HG03039 (cell line): ENCODE measurements at regions not wholly inside any gene's neighbourhood (a gene's known extent, or its start where the extent isn't known, plus 50 kb on each side); places are given as distances from the start of the nearest gene placed in this dataset.
"Not testable (repeated sequence)": the region's sequence is repeated elsewhere in the genome, so short reads cannot be mapped to it uniquely, and the experiment has no call there.

Experiments
- ATAC-seq: cut with Tn5 transposase; IDR thresholded peaks from one replicate; pipeline ENCODE4 v1.9.1; 2021; ENCODE audit warnings: mild to moderate bottlenecking, moderate library complexity; ENCODE audit not compliant: unreplicated experiment

DNA sequence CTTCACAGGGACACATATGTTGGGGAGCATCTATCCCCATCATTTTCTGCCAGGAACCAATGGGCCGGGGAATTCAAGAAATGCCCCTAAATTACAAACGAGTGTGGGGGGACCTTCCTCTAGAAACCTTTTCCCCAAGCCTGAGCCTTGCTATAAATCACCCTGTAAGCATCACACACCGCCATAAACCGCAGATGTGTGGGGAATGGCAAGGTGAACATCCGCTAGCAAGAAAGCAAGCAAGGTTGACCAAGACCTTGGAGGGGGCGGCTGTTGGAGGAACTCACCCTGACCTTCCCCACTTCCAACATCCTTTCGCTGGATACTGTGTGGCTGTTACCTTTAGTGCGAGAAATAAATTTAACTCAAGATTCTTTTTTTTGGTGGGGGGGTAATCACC, 693.3 kb upstream of the TBX3 start:
- no peak for ATAC-seq

DNA sequence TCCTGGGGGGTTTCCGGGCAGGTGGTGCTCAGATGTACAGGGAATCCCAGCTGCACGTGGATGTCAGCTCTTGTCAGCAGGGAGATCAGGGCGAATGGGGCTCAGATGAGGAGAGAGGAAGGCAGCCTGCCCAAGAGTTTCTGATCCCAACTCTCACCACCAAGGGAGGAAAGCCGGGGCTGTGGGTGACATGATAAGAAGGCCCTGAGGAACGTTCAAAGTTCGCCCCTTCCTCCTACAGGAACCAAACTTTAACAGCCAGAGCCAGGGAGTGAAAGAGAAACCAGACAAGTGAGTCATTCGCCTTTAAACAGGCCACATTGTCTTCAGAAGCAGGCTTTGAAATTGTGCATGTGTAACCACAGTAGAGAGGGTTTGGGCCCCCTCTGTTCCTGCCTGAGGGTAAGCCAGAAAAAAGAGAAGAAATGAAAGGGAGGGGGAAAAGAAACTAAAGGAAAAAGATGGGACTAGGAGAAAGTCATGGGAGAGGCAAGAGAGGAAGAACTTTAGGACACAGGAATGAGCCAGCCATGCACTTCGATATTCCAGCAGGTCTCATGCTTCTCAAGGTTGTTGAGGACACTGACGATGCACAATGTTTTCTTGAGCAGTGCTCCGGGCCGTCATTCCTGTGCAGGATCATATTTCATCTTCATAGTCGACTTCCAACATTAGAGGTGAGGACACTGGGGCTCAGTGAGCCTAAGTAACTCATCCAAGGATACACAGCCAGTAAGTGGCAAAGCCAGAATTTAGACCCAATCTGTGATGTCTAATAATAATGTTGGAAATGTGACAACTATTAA, 691.4 kb upstream of the TBX3 start:
- peak; percentile 93 for ATAC-seq

DNA sequence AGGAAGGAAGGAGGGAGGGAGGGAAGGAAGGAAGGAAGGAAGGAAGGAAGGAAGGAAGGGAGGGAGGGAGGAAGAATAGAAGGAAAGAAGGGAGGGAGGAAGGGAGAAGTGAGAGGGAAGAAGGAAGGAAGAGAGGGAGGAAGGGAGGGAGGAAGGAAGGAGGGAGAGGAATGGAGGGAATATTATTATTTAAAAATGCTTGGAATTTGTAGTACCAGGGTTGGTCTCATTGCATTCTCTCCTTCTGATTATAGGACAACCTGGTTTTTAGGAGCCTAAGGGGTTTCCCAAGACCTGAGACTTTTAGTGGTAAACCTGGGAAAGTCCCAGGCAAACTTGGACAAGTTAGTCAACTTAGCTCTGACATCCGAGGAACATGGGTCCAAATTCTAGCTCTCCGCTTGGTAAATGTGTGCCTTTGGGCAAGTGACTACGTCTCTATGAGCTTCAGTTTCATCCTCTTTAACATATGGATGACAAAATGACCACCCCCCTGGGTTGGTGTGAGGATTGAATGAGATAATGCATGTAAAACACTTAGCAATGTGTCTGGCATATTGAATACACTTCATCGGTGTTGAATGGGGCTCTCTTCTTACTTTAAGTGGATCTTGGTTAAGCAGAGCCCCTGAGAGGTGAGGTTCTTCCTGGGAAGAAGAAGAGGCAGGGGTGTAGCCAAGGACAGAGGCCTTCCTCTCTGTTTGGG, 690.7 kb upstream of the TBX3 start:
- ATAC-seq = no peak

DNA sequence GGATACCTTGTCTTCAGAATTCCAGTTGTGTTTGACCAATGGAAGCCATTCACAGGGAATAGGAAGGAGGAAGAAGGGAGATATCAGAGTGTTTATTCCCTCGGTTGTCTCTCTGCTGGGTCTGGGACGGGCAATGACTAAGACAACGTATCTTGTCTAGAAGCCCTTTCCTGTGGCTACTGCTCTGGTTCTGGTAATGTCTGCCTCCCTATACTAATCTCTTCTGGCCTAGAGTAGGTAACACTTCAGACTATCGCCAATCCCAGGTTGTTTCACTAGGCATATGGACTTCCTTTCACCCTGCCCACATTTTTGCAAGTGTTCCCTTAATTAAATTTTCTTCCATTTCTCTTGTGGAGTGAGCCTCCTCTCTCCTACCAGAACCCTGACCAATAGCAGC, 687.7 kb upstream of the TBX3 start:
- ATAC-seq = no peak

DNA sequence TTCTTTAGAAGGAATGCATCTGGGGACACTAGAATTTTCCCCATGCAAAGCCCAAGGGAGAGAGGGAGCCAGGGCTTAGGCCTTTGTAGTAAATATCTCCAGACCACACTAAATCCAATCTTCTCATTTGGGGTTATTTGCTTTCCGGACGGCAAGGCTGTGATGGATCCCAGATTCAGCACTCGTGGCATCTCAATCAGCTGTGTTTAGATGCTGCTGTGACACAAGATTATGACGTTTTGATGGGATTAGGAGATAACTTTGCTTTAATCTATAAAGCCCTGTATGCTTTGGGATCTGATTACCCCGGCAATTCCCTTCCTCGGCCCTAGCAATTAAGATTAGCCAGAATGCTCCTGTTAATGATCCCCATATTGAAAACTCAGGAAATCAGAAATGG, 686.7 kb upstream of the TBX3 start:
- ATAC-seq = no peak

DNA sequence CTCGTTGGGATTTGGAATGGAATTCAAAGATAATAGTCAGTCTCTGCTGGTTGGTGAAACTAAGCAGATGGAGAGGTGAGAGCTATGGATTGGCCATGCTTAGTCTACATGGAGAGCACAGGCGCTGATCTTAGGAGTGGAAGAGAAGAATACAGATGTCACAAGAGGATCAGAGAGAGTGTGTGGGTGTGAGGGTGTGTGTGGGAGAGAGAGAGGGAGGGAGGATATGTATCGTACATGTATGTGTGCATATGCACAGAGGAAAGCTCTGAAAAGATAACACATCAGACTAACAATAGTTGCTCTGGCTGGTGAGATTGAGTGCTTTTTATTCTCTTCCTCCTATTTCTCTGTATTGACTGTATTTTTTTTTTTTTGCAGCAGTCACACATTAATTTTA, 686.2 kb upstream of the TBX3 start:
- no peak for ATAC-seq

DNA sequence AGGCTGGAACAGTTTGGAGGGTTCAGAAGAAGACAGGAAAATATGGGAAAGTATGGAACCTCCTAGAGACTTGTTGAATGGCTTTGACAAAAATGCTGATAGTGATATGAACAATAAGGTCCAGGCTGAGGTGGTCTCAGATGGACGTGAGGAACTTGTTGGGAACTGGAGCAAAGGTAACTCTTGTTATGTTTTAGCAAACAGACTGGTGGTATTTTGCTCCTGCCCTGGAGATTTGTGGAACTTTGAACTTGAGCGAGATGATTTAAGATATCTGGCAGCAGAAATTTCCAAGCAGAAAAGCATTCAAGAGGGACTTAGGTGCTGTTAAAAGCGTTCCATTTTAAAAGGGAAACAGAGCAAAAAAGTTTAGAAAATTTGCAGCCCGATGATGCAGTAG, 682.3 kb upstream of the TBX3 start:
- not testable (repeated sequence) for ATAC-seq

DNA sequence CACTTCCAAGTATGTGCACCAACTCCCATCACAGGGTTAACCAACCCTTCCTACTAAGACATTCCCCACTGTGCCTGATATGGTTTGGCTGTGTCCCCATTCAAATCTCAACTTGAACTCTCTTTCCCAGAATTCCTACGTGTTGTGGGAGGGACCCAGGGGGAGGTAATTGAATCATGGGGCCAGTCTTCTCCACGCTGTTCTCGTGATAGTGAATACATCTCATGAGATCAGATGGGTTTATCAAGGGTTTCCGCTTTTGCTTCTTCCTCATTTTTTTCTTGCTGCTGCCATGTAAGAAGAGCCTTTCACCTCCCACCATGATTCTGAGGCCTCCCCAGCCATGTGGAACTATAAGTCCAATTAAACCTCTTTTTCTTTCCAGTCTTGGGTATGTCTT, 681.8 kb upstream of the TBX3 start:
- not testable (repeated sequence) for ATAC-seq

DNA sequence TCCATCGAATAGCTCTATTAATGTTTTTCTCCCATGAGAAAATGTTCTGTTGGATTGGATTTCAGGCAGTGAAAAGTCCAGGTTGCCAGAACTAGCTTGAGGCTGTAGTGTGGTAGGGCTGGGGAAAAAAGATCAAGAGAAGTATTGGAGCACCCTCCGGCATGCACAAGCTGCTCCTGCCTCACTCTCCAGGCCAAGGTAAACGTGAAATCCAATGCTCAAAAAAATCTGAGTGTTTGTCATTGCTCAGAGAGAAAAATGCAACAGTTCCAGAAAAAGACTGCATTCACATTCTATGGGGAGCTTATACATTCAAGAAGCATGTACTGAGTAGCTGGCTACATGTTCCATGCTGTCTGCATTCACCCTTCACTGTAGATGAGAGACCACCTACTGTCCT, 680.9 kb upstream of the TBX3 start:
- no peak for ATAC-seq

DNA sequence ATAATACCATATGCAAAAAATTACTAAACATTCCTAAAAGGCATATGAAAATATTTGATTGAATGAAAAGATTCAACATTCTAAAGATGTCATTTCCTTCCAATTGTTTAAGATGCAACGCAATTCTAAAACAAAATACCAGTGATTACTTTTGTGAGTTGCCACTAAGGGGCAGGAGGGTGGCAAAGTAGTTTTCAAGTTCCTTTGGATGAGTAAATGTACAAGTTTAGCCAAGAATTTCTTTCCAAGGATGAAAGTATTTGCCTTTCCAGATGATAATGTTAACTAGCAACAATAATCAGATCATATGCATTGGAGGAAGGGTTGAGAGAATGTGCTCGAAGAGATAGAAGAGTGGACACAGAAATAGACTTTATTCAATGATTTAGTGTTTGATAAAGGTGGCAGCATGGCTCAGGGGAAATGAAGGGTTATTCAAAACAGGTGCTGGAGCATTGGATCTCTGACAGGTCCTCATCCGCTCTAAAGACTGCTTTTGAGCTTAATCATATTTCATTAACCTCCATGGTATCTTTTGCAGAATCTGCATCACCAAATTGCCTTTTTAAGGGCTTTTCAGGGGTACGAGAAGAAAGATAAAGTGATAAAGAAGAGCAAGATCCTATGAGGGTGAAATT, 678.5 kb upstream of the TBX3 start:
- no peak for ATAC-seq

DNA sequence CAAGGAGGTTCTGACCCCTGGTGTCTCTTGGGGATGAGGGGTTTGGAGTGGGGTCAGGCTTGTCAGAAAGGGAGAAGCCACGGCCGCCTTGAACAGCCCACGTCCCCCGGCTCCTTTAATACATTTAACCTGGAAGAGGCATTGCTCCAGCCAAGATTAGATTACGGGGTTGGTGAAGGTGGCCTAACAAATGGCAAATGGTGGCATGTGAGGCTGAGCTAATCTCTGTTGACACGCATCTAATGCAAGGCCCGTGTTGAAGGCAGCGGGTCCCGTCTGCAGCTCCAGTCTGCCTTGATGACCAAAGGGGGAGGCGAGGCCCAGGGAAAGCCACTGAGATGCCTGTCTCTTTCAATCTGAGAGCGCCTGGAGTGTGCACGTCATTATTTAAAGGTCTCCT, 673.7 kb upstream of the TBX3 start:
- no peak for ATAC-seq

DNA sequence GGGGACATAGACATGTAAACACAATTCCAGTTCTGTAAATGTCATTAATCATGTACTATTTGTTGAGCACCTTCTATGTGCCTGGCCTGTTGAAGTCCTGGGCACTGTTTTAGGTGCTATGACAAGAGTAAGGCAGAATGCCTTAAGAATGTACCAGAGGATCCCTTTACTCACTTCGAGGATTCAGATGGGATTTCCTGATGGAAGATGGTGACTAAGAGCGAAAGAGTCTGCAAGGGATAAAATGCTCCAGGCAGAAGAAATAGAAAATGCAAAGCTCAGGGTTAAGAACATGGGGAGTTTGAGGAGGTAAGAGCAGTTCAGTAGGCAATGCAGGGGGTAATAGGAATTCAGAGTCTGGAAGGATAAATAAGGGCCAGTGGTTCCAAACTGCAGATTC, 671.3 kb upstream of the TBX3 start:
- ATAC-seq = no peak

DNA sequence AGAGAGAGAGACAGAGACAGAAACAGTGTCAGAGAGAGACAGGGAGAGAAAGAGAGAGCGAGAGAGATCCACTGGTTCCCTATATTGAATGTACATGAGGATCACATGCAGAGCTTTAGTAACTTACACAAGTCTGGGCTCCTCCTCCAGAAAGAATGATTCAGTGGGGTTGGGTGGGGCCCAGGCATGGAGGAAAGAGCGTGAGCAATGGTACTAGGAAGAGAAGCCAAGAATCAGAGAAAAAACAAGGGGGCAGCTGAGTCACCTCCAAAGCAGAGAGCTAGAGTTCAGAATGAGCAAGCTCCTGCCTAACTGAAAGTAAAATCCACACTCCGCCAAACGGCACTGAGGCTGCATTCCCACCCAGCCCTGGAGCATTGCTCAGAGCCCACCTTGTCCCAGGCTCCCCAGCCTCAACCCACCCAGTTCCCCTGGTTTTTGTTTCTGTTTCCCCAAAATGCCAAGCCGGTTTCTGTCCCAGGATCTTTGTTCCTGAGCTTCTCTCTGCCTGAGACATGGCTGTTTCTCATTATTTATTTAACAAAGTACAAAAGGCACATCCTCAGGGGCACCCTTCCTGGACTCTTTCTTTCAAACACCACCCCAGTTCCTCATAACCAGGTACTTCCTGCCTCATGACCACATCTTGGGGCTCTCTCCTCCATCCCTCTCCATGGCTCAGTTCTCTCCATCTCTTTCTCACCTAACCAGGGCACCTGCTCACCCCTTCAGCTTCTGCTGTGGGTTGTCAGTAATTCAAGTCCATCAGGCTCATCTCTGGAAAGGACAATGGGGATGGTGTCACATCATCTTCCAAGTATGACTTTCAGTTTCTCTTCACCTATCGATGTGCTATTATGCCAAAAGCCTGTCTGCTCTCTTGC, 670.3 kb upstream of the TBX3 start:
- ATAC-seq = no peak

DNA sequence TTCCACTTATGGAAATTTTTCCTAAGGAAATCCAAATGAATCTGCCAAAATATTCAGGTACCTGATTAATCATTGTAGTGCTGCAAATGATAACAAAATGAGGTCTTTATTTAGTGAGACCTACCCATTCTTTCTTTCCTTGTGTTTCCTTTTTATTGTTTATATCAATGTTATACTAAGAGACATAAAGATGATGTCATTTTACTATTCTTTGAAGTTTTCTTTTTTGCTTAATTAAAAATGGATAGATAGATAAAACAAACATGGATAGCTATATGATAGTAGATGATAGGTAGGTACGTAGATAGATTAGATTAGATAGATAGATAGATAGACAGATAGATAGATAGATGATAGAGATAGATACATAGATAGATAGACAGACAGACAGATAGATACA, 669.5 kb upstream of the TBX3 start:
- ATAC-seq = no peak

DNA sequence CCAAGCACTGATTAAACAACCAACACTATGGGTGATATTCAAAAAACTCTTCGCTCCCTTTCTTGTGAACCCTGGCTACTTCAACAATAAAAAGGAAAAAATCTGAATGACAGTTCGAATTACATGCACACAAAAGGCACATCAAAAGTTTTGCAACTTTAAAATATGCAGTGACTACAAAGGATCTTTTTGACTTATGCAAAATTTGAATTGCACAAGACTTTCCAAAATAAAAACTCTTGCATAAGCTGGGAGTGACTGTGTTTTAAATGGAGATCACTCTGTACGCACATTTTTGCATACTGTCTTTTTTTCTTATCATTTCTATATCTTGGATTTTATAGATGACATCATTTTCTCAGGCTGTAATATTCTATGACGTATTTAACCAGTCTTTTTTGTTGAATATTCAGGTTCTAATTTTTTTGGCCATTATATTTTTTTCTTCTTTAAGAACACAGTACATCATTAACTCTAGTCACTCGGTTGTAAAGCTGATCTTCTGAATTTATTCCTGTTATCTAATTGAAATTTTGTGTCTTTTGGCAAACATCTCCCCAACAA, 667.6 kb upstream of the TBX3 start:
- ATAC-seq = no peak

DNA sequence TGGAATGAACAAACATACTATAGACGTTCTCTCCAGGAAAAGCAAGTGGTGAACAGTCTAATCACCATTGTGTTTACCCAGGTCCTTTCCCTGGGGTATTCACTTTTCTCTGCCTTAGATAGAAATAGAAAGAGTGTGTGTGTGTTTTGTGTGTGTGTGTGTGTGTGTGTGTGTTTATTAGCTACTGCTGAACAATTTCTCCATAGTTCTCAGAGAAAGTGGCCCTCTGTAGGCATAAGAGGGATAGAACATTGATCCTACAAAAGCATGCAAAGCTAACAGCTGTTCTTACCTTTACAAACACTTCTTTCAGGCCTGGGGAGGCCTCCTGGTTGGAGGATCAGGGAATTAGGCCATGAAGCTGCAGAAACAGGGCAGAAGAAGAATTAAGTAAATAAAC, 665.7 kb upstream of the TBX3 start:
- ATAC-seq = no peak

DNA sequence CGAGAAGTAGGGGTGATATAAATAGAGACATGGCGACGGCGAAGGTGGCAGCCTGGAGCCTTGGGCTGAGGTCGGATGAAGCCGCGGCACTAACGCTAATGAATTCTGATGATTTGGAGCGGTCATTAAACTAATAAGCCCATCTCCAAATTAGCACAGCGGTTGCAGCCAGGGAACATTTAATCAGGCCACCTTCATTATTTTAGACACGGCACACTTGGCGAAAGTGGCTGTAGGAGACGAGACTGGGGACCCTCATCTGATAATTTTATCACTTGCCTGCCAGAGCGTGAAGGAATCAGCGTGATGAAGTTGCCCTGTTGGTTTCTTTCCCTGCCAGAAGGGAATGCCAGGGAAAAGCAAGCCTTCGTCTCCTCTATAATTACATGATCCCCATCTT, 664.3 kb upstream of the TBX3 start:
- ATAC-seq = no peak

DNA sequence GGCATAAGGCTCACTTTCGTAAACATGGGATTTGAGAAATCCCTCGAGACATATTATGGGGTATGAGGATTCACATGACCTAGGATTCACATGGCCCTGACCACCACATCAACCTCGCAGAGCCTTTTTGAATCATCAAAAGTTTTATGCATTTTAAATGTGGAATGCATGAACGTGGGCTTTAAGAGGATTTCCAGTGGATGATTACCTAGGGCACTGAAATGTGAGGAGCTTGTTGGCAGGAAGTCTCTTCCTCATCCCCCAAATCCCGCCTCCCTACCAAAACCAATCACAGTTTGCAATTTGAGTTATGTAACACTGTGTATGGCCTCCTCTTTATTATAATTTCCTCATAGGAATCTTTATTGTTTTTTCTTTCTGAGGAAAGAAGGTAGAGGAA, 659.6 kb upstream of the TBX3 start:
- no peak for ATAC-seq

DNA sequence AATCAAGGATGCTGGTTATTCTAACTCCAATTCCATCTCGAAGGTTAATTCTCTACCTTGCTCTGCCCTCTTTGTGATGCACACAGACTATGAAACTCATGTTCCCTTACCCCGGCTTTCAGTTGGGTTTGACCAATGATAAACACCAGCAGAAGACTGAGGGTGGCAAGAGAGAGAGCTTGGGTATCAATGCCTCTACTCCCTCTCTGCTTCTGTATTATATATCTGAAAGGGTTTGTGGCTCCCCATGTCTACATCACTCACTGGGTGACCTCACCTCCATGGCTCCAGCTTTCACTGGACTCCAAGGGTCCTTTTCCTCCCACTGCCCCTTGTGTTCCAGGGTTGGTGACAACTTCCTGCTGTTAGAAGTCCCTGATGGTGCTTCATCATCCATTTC, 659.0 kb upstream of the TBX3 start:
- ATAC-seq = no peak

DNA sequence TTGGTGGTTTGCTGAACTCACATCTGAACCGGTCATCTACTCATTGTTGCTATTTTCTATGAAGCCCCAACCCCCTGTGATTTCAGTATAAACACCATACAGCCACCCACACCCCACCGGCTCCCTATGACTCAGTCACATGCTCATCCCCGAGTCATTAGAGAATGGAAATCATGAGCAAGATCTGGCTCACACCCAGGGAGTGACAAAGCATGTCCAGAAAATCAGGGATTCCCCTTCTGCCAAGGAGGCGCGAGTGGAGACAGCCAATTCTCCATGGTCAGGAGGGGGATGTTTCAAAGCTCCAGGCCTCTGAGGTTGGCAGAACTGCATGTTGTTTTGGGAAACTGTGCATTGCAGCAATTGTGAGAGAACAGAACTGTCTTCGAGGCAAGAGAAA, 657.5 kb upstream of the TBX3 start:
- ATAC-seq = no peak
